ENCODE measurements at regions not wholly inside any gene's neighbourhood (a gene's known extent, or its start where the extent isn't known, plus 50 kb on each side); places are given as distances from the start of the nearest gene placed in this dataset.

DNA sequence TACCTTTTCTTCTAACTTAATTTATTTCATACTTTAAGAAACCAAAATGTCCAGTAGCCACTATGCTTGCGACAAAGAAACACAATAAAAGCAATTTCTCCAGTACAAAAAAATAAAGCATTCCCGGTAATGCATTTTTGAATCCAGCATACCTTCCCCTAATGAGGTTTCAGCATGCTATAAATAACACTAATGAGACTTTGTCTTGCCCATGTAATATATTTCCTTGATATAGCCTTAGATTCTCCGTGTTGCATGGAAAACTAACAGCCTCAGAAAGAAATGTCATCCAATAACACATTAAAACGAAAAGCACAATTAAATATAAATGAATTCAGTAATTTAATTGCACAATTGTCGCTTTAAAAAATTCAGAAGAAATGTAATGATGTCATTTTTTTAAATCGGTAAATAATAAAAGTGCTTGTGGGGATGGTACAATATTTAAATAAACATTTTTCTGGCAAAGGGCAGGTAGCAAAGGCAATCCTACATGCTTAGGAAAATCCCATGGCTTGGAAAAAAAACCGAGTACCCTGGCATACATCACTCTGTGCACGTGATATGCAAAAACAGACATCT is 225.2 kb upstream of the PPARGC1A start:
- TF ChIP-seq, protein P1, sequence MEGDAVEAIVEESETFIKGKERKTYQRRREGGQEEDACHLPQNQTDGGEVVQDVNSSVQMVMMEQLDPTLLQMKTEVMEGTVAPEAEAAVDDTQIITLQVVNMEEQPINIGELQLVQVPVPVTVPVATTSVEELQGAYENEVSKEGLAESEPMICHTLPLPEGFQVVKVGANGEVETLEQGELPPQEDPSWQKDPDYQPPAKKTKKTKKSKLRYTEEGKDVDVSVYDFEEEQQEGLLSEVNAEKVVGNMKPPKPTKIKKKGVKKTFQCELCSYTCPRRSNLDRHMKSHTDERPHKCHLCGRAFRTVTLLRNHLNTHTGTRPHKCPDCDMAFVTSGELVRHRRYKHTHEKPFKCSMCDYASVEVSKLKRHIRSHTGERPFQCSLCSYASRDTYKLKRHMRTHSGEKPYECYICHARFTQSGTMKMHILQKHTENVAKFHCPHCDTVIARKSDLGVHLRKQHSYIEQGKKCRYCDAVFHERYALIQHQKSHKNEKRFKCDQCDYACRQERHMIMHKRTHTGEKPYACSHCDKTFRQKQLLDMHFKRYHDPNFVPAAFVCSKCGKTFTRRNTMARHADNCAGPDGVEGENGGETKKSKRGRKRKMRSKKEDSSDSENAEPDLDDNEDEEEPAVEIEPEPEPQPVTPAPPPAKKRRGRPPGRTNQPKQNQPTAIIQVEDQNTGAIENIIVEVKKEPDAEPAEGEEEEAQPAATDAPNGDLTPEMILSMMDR (conservative IDR thresholded peaks at IDR 0.05; ENCODE audit: low read length): no peak
- TF ChIP-seq EZH2phosphoT487 (IDR thresholded peaks at IDR 0.05; ENCODE audit: borderline replicate concordance, low read depth, low read length): no peak
